Hippocampal formation (tissue), 2 donors: ENCODE measurements at regions not wholly inside any gene's neighbourhood (a gene's known extent, or its start where the extent isn't known, plus 50 kb on each side); places are given as distances from the start of the nearest gene placed in this dataset.

Experiments used
- DNase-seq, 2 donors: peaks; one replicate each; lab custom pipeline; 2025; lab: John Stamatoyannopoulos, UW

DNA sequence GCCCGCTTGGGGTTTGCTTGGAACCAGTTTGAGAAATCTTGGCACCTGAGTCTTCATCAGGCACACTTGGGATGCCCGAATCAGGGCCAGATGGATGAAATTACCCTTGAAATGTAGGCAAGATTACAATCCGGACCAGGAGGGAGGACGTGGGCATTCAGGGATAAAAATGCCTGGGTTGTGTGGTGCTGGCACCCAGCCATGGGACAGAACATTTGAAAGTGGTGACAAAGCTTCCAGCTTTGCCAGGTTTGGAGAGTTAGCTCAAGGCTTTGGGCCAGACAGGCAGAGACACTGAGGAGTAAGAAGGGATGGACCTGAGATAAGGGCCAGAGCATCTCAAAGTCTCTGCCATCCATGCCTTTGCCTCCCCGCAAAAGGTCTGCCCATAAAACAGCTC lies 182.2 kb downstream of the TTC32 start:
- DNase-seq: no peak

- no peak for DNase-seq
These were observed 184.3 kb downstream of the TTC32 start for GRCh38 chr2:19717446-19717845.

DNA sequence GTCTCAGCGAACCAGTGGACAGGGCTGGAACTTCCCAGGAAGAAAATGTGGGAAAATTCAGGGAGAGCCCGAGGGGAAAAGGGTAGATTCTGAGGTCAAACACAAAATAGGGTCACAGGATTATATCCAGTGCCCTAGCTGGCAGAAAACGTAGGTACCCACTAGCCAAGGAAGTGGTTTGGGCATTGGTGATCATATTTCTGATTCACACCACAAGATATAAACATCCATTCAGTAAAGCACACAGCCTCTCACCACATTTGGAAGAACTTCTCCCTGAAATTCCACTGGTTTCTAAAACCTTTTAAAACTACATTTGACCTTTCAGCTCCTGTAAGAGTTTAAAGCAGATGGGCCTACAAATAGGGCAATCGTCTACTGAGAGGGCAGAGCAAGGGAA lies 186.9 kb downstream of the TTC32 start:
- DNase-seq: no peak

DNA sequence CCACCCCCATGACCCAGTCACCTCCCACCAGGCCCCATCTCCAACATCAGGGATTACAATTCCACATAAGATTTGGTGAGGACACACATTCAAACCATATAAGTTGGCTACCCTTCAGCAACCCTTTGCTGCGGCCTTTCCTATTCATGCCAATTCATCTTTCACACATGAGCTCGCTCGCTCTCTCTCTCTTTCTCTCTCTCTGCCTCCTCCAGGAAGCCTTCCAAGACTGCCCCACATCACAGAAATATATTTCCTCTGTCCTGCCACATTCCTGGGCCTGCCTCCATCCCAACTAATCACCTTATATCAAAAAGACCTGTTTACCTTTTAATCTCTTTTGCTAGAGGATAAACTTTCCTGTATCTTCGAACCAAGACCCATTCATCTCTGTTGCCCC lies 188.9 kb downstream of the TTC32 start:
- DNase-seq: no peak

DNA sequence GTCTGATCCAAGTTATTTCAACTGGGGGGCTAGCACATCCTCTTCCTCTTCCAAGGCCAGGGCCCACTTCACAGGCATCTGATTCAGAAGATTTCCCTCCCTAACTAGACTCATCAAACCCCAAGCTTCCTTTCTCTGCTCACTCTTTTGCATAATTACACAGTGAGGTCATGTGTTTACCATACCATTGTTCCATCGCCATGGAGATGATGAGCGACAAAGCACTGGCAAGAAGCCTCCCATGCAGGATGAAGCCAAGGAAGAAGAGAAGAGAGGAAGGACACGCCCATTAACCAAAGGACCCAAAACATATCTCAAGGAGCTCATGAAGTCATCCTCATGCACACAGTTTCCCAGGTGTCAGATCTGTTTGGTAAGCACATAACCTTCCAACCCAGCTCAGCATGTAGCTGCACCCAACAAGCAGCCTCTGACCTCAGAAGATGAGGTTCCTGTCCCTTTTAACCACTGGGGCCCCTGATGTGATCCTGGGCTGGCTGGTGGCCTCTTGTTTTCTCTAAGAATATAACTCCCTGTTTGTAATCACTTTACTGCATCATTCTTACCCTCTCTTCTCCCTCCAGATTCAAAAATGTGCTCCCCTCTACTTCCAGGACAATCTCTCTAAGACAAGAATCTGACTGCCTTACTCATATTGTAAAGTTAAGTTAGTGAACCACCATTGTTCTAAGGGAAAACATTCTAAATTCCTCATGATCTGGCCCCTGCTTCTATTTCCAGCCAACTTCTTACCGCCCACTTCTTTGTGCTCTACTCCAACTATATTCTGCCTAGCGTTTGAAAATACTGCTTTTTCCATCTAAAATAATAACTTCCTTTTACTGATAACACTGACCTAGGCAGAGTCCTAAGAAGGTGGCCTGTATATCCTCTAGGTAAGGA lies 190.1 kb downstream of the TTC32 start:
- no peak for DNase-seq

- DNase-seq: no peak
These were observed 191.6 kb downstream of the TTC32 start for GRCh38 chr2:19710230-19710629.

DNA sequence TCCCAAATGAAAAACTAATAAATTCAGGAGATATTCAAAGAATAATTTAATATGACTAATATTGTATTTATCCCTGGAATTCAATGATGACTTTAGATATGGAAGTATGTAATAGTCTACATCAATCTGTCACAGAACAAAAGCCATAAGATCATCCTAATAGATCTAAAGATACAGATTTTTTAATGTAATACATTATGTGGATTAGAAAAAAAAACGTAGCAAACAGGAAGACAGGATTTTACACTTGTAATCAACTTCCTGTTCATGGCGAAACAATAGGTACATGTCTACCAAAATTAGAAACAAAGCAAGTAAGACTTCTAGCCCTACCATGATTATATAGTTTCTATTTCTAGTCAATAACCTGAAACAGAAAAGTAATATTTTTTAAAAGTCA lies 192.2 kb downstream of the TTC32 start:
- no peak for DNase-seq

DNA sequence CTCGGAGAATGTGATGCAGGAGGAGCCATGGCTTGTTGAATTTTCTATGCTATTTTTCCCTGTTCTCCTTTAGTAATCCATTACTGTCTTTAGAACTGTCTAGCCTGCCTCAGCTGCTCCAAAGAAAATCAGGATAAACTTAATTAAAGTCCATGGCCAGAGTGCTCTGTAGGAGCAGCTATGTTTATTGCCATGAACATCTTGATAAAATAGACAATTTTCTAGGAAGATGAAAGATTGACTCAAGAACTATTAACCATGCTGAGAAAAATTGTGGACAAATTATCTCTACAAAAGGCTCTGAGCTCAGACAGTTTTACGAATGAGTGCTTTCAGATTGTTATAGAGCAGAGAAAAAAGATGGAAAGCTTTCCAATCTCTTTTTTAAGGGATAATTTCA lies 193.0 kb downstream of the TTC32 start:
- no peak for DNase-seq

DNA sequence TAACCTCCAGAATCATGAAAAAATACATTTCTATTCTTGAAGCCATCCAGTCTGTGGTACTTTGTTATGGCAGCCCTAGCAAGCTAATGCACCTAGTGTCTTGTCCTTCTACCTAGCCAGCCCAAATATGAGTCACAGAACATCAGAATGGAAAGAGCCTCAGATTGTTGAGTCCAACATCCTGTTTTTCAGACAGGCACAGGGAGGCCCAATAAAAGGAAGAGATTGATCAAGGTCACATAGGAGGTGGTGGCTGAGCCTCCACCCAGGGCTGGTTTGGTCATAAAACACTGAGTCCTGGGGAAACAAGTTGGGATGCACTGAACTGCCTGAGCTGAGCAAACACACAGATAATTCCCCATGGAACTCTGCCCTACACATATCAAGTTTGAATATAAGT lies 195.5 kb downstream of the TTC32 start:
- DNase-seq: no peak

DNA sequence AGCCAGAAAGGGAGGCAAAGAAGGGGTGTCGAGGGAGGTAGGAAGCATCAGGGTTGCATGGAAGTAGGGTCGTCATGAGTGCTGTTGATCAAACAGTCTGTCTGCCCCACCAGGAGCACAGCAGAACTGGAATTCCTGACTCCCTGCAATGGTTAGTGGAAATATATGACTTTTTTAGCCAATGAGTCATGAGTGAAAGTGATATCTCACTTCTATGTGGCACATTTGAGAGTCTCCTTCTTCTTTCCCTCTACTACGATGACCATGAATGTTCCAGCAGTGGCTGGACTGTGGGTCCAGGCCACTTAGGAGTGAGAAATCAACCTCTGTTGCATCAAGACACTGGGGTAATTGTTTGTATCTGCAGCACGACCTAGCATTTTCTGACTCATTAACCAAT lies 199.5 kb downstream of the TTC32 start:
- no peak for DNase-seq

- no peak for DNase-seq
These were observed 200.8 kb downstream of the TTC32 start for GRCh38 chr2:19700861-19701585.

DNA sequence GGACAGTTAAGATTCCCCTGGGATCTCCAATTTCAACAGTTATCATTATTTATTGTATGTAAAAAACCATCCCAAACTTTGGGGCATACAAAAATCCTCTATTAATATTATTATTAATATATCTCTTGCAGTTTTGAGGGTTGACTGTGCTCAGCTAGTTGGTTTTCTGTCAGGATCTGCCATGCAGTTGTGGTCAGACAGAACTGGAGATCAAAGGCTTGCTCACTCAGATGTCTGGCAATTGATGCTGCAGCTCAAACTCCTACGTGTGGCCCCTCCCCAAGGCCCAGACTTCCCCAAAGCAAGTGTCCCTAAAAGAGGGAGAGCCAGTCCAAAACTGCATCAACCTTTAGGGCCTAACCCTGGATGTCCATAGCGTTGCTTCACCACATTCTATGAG lies 204.7 kb downstream of the TTC32 start:
- no peak for DNase-seq

- DNase-seq: no peak
These were observed 206.1 kb downstream of the TTC32 start for GRCh38 chr2:19695706-19696105.

GRCh38 chr2:19691892-19692291 lies 209.9 kb downstream of the TTC32 start:
- no peak for DNase-seq

DNA sequence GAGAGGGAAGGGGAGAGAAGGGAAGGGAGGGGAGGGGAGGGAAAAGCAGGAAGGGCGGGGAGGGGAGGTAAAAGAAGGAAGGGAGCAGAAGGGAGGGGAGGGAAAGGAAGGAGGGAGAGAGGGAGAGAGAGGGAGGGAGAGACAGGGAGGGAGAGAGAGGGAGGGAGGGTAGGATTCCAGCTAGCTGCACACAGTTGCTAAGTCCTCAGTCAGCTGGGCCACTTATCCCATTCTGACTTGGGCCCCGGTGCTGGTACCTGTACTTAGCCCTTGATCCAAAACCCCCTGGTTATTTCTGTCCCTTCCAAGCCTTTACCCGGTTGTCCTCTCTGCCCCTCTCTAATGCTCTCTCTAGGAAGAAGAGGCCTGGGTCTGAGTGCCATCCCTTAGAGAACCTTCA lies 211.4 kb downstream of the TTC32 start:
- DNase-seq: no peak

DNA sequence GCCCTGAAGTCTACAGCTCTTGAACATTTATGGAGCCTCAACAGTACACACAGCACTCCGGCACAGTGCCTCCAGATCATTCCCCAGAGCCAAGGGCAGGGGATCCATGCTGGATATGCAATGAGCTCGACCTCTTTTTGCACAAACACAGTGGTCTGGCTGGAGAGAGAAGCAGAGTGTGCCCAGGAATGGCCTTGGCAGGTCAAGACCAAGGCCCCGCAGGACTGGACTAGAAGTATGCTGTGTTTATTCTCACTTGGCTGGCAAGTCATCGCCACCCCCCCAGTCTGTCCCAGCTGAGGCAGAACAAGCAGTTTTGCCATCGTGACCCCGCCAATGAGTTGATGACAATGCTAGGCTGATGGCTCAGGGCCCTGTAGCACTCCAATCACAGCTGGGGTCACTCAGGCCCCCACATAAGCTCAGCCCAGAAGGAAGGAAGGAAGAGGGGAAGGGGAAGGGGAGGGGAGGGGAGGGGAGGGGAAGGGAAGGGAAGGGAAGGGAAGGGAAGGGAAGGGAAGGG lies 212.1 kb downstream of the TTC32 start:
- no peak for DNase-seq

DNA sequence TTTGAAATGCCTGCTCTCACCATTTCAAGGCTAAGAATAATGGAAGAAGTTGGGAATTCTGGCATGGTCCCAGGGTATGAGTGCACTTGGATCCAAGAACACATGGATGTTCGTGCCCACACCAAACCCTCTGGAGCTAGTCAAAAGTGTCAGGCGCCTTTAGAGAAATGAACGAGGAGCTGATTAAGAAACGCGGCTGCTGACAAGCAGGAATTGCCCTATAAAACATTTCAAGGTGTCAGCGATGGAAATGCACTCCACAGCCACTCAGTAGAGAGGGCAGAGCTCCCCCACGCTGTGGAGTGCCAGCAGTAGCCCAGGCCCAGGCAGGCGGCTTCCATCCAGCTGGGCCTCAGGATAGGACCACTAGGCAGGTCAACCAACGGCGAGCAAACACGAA lies 213.7 kb downstream of the TTC32 start:
- DNase-seq: no peak

DNA sequence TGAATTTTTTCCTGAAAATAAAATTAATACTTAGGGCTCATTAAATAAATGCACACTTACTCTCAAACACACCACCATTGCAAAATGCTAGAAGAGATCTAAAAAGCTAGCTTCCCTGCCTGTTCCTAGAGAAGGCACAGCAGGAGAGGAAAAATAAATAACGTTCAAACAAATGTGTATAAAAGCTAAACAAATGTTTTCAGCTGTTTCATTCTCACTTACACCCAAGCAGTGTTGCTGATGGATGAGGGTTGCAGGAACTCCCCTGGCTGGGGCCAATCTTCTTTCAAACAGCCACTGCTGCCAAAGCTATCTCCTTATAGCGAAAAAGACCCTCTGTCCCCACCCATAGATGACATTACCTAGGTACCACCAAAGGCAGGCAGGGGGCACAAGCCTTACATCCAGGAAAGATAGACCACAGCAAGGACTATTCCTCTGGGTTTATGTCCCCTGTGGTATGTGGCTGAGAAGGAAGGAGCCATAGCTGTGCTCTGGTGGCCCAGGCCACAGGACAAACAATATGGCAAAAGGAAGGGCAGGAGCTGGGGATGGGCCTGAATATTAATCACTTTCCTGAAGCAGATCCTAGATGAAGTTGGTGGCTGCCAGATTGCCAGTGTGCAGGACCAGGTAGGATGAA lies 214.6 kb downstream of the TTC32 start:
- no peak for DNase-seq

DNA sequence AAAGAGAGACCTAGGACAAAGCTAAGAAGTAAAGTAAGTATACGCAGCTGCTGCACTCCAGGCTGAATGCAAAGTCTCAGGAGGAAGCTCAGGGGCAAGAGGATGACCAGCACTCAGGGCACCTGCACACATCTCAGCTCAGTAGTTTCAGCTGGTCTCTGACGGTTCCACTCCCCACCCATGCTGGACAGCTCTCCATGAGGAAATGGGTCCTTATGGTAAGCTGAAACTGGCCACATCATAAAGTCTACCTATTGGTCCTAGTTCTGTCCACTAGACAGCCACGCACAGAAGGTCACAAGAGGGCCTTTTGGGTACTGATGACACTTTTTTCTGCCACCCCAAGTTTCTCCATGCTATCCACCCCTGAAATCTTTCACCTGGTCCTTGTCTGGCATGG lies 215.3 kb downstream of the TTC32 start:
- no peak for DNase-seq

DNA sequence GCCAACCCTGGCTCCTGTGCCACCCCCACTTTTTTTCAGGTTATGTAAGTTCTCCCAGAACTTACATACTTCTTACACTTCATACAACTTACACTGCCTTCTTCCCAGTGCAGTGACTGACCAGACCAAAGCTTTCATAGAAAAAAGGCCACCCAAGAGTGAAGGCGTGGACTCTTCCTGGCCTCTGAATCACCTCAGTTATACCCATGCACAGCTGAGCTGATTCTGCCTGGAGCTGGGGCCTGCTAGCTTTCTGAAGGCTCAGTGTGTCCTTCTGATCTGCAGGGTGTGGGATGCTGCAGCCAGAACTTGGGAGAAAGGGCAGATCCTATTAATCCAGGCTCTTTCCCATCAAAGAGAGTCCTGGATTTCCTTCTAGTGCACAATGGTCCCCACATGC lies 216.1 kb downstream of the TTC32 start:
- DNase-seq: no peak

GRCh38 chr2:19684516-19684915 lies 217.3 kb downstream of the TTC32 start:
- no peak for DNase-seq

- no peak for DNase-seq
These were observed 218.2 kb downstream of the TTC32 start for GRCh38 chr2:19683556-19683955.

GRCh38 chr2:19682493-19682892 lies 219.3 kb downstream of the TTC32 start:
- no peak for DNase-seq
